ENCODE measurements at regions not wholly inside any gene's neighbourhood (a gene's known extent, or its start where the extent isn't known, plus 50 kb on each side); places are given as distances from the start of the nearest gene placed in this dataset.

DNA sequence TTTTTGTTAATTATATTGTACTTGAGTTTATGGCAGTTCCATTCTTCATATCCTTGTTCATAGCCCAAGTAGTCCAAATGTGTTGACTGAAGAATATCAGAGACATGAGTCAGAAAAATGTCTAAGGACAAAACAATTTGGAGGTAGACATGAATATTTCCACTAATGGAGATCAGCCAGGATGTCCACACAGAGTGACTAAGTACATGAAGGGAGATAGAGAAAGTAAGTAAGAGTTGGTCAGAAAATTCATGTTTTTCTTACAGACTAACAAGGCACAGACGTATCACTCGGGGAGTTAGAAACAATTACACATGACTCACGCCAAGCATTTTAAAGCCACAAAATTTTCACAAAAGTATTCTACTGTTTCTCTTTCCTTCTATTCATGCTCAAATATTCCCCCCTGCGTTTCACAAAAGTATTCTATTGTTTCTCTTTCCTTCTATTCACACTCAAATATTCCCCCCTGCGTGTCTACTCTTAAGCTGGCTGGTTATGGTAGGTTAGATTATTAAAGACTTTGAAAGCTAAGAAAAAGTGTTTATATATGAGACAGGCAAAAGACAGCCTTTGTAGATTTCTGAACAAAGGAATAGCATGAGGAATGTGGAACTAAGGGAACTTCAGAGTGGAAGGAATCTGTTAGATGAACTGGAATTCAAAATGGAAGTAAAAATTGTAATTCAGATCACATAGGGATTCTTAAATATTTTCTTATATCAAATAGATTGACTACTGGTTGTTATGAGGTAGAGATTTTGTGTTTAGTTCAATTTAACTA lies 648.7 kb upstream of the CCDC54 start:
- no peak for DNase-seq

- no peak for DNase-seq
Measured at GRCh38 chr3:106729481-106729880, 647.8 kb upstream of the CCDC54 start.

- no peak for DNase-seq
Measured at GRCh38 chr3:106731230-106731629, 646.0 kb upstream of the CCDC54 start.

GRCh38 chr3:106734712-106735111 lies 642.5 kb upstream of the CCDC54 start:
- DNase-seq: no peak

DNA sequence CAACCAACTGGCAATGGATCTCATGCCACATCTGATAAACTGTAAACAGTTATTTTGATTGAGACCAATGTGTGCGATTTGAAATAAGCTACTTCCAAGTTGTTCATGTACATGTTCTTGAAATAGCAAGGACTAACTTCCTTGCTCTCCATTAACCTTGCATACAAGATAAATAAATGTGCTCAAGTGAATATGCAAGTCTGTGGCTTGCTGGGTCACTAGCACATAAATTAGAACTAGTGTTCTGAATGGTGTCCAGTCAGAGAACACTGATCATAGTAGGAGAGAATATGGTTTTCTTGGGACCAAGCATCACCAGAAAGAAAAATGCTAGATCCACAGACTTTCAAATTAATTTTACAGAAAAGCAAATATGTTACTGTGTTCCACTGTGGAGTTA lies 640.0 kb upstream of the CCDC54 start:
- no peak for DNase-seq

DNA sequence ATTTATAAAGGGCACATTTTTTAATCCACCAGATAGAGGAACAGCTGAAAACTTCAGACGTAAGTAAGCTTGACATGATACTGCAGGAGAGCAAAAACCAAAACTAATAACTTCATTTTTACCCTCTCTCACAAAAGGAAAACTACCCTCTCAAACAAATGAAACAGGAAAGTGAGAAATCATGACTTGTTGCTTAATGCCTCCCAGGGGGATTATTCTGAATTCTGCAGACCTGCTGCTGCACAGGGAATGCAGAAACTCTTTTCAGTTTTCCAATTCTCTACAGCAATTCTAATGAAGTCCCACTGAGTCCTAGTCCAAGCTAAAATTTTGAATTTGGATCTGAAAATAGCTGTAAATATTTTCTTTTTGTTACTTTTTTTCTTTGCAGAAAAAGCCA lies 637.1 kb upstream of the CCDC54 start:
- no peak for DNase-seq

DNA sequence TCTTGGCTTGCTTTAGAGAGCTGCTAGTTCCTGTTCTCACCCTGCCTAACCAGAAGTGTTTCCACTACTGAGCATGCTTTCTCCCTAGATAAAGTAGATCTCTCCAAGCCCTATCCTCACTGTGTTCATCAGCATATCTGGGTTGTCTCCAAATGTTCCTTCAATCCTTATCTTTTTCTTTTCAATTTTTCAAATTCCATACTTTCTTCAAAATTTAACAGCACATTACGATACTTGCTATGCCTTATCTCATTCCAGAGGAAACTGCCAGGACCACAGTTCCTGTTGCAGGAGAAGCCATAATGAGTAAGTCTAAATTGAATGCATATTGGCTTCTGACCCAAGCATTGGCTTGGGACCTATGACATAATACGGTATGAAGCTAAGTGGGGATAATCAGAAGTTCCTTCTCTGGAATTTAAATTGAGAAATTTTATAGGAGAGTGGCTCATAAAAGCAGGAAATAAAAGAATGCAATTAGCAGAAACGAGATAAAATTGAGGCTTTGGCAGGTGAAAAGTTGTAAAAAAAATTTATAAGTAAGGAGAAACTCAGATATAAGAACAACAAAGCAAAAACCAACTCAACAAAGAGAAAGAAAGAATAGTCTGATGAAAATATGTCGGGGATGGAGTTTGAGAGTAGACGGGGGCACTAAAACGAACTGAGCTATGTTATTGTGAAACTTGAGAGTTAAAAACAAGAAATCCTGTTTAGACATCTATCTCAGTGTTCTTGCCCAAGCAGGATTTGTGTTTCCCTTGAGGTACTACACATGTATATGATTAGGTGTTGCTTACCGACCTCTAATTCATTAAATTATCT lies 631.7 kb upstream of the CCDC54 start:
- DNase-seq: no peak

DNA sequence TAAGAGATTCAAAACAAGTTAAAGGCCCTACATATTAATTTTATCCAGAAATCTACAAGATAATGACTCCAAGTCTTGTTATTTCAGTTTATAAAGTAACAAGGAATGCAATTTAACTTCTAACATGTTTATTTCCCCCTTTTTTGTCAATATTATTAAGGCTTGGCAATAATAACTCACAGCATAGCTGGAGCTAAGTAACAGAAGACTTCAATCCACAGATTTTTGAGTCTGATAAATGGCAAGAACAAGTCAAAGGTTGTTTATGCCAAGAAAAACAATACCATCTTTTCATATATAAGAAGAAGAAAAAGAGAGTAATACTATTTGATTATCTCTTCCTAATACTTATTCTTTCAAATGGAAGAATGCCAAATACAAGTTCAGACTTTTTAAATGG lies 631.0 kb upstream of the CCDC54 start:
- no peak for DNase-seq

DNA sequence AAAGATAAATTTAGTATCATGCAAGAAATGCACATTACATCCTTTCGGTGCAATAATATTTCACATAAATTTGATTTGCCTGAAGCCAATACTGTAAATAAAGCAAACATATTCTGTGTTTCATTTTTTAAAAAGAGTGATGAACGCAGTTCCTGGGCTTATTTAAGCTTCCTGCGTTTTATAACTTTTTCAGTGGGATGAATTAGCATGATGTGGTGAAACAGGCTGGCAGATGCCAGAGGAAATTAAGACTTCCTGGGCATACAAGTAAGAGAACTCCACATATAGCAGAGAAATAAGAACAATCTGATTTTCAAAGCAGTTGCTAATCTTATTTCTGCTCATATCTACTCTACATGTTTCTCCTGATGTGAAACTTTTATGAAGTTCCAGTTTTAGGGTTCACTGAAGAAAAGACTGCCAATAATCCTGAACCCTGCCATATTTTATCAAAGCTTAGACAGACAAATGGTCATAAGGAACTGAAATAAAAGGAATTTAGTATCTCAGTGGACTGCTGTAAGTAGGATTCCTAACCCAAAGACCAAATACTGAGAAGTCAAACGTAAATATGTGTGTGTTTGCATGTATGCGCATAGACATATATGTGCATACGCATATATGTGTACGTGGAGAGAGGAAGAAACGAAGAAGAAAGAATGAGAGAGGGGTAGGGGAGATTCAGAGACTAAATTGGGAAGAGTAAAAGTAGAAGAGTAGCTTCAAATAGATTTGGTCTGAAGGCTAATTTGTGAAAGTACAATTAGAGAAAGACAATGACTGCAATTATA lies 628.6 kb upstream of the CCDC54 start:
- DNase-seq: no peak

DNA sequence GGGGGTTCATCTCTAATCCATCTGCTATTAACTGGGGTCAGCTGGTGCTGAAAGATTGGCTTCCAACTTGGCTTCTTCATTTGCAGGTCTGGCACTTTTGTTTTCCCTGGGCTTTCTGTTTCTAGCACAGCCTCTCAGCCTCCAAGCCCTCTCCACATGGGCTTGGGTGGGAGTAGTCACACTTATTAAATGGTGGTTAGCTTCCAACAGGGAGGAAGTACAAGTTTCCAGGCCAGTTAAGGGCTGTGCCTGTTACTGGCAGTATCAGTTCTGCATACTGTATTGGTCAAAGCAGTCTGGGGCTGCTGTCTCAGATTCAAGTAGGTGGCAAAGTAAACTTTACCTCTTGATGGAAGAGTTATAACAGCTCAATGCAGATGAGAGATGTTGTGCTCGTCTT lies 627.1 kb upstream of the CCDC54 start:
- no peak for DNase-seq

DNA sequence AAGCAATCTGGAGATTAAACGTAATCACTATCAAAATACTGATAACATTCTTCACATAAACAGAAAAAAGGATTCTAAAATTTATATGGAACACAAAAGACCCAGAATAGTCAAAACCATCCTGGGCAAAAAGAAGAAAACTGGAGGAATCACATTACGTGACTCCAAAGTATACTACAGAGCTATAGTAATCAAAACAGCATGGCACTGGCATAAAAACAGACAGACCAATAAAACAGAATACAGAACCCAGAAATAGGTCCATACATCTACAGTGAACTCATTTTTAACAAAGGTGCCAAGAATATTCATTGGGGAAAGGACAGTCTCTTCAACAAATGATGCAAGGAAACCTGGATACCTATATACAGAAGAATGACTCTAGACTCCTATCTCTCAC lies 621.9 kb upstream of the CCDC54 start:
- DNase-seq: no peak

- DNase-seq: no peak
Measured at GRCh38 chr3:106756901-106757300, 620.3 kb upstream of the CCDC54 start.

DNA sequence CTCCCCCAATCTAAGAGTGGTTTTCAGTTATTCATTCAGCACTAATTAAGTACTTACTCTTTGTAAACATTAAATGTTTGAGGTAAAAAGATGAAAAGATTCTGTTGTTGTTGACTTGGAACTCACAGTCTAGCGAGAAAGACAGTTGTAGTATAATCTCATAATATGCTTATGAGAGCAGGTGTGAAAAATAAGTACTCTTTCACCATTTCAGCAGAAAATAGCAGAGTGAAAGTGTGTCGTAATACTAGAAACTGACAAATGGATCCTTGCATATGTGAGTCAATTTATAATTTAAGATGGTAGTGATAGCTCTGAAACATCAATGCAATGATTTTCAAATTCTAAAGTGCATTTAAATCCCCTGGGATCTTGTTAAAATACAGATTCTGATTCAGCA lies 618.8 kb upstream of the CCDC54 start:
- no peak for DNase-seq

GRCh38 chr3:106759731-106760130 lies 617.5 kb upstream of the CCDC54 start:
- no peak for DNase-seq

GRCh38 chr3:106765342-106765741 lies 611.9 kb upstream of the CCDC54 start:
- DNase-seq: no peak

DNA sequence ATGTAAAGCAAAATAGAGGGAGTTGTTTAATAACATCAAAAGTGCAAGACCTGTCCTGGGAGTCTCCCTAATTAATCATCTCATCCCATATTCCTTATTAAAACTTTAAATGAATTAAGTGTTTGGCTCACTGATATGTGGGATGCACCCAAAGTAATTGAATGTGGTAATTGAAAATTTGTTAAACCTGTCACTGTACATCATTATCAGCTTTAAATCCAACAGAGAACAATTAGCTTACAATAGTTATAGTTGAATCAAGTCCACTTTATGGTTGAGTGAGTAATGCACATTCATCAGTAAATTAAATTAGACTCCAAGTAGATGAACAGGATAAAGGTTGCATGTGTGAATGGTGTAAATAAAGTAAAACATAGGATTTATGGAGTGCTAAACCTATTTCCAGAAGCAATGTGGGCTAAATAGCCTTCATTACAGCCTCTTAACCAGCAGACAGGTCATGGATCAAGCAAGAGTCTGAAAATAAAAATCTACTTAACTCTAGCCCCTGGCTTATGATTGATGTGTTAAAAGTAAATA lies 608.2 kb upstream of the CCDC54 start:
- no peak for DNase-seq

- DNase-seq: no peak
Measured at GRCh38 chr3:106773795-106774194, 603.4 kb upstream of the CCDC54 start.

DNA sequence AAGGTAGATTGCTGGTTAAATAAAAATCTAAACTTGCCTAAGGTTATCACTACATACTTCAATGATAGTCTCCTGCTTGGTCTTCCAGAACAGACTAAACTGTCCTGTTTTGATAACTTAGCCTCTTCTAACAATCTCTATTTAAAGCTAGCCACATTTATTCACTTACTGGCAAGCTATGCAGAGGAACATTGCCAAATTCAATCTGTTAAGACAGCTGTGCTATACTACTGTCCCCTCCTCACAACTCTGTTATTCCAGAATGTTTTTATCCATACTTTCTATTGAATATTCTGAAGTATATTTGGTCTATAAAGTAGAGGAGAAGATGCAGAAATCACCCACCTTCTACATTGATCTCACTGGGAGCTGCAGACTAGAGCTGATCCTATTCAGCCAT lies 594.0 kb upstream of the CCDC54 start:
- DNase-seq: no peak

DNA sequence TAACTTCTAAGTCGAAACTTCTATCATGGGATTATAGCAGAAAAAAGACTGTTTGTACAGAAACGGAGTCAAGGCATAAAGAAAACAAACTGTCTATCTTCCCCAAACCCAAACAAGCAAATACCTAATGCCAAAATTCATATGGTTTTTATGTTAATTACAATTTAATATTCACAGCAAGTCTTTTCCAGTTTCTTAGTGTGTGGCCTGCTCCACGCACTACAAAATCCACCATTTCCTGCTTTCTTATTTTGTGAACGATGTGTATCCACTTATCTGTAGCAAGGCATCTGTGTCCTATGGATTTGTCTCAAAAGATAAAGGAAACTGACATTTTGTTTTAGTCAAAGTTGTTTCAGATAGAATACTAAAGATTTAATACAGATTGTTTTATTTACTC lies 588.0 kb upstream of the CCDC54 start:
- no peak for DNase-seq

GRCh38 chr3:106792716-106793115 lies 584.5 kb upstream of the CCDC54 start:
- DNase-seq: no peak

GRCh38 chr3:106794442-106794841 lies 582.8 kb upstream of the CCDC54 start:
- DNase-seq: no peak

GRCh38 chr3:106795553-106795952 lies 581.7 kb upstream of the CCDC54 start:
- no peak for DNase-seq

DNA sequence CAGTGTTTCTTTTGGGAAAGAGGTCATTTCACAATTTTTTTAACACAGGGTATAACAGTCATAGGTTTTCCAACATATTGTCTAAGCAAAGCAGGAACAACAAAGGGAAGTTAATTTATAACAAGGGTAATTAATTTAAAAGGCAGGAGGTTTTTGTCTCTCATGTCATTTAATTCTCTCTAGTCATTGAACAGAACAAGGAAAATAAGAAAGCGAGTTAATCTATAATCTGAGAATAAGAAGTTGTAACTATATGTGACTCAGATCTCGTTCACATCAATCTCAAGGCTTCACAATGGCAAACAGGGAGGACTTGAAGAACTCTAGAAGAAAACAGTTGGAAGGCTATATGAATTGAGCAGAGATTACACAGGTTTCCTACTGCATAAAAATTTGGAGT lies 579.8 kb upstream of the CCDC54 start:
- no peak for DNase-seq

Data from activated CD4-positive, alpha-beta T cell treated with anti-CD3 and anti-CD28 coated beads, Interleukin-2, amount 50 U/mL, for 48 hours (primary cell).